ENCODE measurements at regions not wholly inside any gene's neighbourhood (a gene's known extent, or its start where the extent isn't known, plus 50 kb on each side); places are given as distances from the start of the nearest gene placed in this dataset.

GRCh38 chr21:35674895-35675470 lies 385.3 kb downstream of the SETD4 start:
- Mint-ChIP-seq H3K4me1 (peaks cover 3% of the 10 kb centered on the region), H3K36me3 (no peaks in the 10 kb centered on the region), H3K9me3 (peaks cover 3% of the 10 kb centered on the region), H3K27me3 (peaks cover 4% of the 10 kb centered on the region), H3K4me3 (no peak overlapping the region), H3K27ac (no peak overlapping the region)
- POLR2A ChIA-PET = no interaction called here
- ATAC-seq (ENCODE audit: low read depth) (no peak), DNase-seq (no peak)

- DNase-seq (no peak), ATAC-seq (ENCODE audit: low read depth) (no peak)
- H3K27ac Mint-ChIP-seq = no peak overlapping the region
- H3K36me3 Mint-ChIP-seq = no peaks in the 10 kb centered on the region
- POLR2A ChIA-PET = no interaction called here
- H3K9me3 Mint-ChIP-seq = peaks cover 3% of the 10 kb centered on the region
- no peak overlapping the region for H3K4me3 Mint-ChIP-seq
- peaks cover 4% of the 10 kb centered on the region for H3K27me3 Mint-ChIP-seq
- peaks cover 3% of the 10 kb centered on the region for H3K4me1 Mint-ChIP-seq
Measured at GRCh38 chr21:35674091-35674671, 386.1 kb downstream of the SETD4 start.

DNA sequence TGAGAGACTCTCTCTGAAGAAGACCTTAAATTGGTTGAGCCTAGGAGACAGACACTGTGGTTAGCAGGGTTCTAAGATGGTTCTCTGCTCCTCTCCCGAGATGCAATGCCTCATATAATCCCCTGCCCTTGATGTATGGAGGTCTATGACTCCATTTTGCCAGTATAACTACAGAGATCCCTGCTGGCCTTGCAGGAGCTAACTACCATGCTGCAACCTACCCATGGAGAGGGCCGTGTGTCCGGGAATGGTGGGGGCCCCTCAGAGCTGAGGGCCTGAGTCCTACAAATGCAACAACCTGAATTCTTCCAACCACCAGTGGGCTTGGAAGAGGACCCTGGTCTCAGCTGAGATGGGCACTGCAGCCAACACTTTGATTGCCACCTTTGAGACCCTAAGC lies 388.0 kb downstream of the SETD4 start:
- no peaks in the 10 kb centered on the region for H3K9me3 Mint-ChIP-seq
- peaks cover 8% of the 10 kb centered on the region for H3K27me3 Mint-ChIP-seq
- no peak overlapping the region for H3K4me3 Mint-ChIP-seq
- no peaks in the 10 kb centered on the region for H3K36me3 Mint-ChIP-seq
- ATAC-seq (ENCODE audit: low read depth) (no peak), DNase-seq (no peak)
- H3K4me1 Mint-ChIP-seq = peaks cover 3% of the 10 kb centered on the region
- no peak overlapping the region for H3K27ac Mint-ChIP-seq
- POLR2A ChIA-PET = no interaction called here

DNA sequence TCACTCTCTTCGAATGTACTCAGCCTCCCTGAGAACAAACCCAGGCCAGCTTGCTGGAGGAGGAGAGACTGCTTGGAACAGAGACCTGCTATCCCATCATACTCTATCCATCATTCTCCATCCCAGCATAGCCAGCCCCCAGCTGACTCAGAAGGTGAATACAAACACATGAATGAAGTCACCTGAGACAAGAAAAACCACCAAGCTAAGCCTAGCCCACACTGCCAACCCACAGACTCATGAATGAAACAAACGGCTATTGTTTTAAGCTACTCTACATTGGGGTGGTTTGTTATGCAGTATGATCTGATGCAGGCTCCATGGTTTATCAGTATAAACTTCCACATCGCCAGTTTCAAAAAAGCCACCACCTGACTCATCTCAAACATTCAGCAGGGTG lies 395.6 kb downstream of the SETD4 start:
- POLR2A ChIA-PET = no interaction called here
- H3K27me3 Mint-ChIP-seq = peaks cover 12% of the 10 kb centered on the region

GRCh38 chr21:35663856-35664606 lies 396.3 kb downstream of the SETD4 start:
- no peak overlapping the region for H3K4me3 Mint-ChIP-seq
- POLR2A ChIA-PET = interaction anchor here (0.5 kb wide), 1 partner anchor 625 kb away, joined by 5 read pairs; no protein-coding TSS in a partner anchor
- H3K4me1 Mint-ChIP-seq = peaks cover under 1% of the 10 kb centered on the region
- H3K36me3 Mint-ChIP-seq = no peaks in the 10 kb centered on the region
- H3K9me3 Mint-ChIP-seq = no peaks in the 10 kb centered on the region
- no peak for DNase-seq
- no peak overlapping the region for H3K27ac Mint-ChIP-seq
- ATAC-seq (ENCODE audit: low read depth) = no peak
- peaks cover 12% of the 10 kb centered on the region for H3K27me3 Mint-ChIP-seq

More for the DNA sequence above, 395.6 kb downstream of the SETD4 start:
- no peaks in the 10 kb centered on the region for H3K9me3 Mint-ChIP-seq
- H3K4me1 Mint-ChIP-seq = no peaks in the 10 kb centered on the region
- no peak for ATAC-seq (ENCODE audit: low read depth)
- DNase-seq = no peak
- H3K36me3 Mint-ChIP-seq = no peaks in the 10 kb centered on the region
- no peak overlapping the region for H3K27ac Mint-ChIP-seq
- no peak overlapping the region for H3K4me3 Mint-ChIP-seq

DNA sequence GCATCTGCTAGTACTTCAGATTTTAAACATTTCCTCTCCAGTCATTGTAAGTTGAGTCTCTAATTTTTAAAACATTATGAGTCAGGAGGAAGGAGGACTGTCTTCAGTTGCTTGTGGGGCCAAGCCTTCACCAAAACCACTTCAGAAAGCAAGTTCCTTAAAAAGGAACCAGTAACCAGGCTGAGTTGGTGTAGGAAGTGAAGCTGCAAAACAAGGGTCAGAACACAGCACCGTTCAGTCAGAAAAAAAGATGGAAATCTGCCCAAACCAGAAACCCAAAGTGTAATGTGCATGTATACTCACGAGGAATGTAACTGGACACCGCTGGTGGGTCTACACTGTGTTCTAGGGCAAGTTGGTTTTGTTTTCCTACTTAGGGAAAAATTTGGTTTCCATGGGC lies 402.1 kb downstream of the SETD4 start:
- Mint-ChIP-seq H3K4me1 (peaks cover 16% of the 10 kb centered on the region), H3K27ac (peak overlapping the region; percentile 65), H3K4me3 (peak overlapping the region; percentile 42), H3K36me3 (no peaks in the 10 kb centered on the region), H3K9me3 (peaks cover 2% of the 10 kb centered on the region), H3K27me3 (peaks cover 6% of the 10 kb centered on the region)
- POLR2A ChIA-PET = no interaction called here
- DNase-seq (no peak), ATAC-seq (ENCODE audit: low read depth) (peak; percentile 61)

DNA sequence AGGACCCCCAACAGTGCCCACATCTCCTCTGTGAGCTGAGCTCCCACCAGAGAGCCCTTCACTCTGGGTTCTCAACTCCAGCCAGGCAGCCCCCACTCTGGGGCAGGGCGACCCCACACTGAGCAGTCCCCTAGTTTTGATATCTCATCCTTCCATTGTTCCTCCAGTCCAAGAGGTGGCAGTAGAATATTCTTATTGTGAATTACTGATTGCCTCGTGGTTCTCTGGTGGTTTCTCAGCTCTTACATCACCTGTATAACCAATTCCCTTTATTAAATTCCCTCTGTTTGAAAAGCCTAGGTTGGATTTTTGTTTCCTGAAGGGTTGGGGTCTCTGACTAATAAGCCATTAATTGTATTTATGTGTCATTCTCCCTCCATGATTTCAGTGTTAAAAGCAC lies 407.5 kb downstream of the SETD4 start:
- Mint-ChIP-seq H3K27ac (no peak overlapping the region), H3K27me3 (peaks cover 8% of the 10 kb centered on the region), H3K4me3 (no peak overlapping the region), H3K4me1 (peaks cover 4% of the 10 kb centered on the region), H3K36me3 (no peaks in the 10 kb centered on the region), H3K9me3 (peaks cover 2% of the 10 kb centered on the region)
- DNase-seq (no peak), ATAC-seq (ENCODE audit: low read depth) (no peak)
- POLR2A ChIA-PET = no interaction called here

- ATAC-seq (ENCODE audit: low read depth) (no peak), DNase-seq (no peak)
- Mint-ChIP-seq H3K27me3 (peaks cover 8% of the 10 kb centered on the region), H3K27ac (no peak overlapping the region), H3K4me1 (no peaks in the 10 kb centered on the region), H3K36me3 (no peaks in the 10 kb centered on the region), H3K9me3 (peaks cover 2% of the 10 kb centered on the region), H3K4me3 (no peak overlapping the region)
- POLR2A ChIA-PET = no interaction called here
Measured at GRCh38 chr21:35652196-35652595, 408.1 kb downstream of the SETD4 start.

DNA sequence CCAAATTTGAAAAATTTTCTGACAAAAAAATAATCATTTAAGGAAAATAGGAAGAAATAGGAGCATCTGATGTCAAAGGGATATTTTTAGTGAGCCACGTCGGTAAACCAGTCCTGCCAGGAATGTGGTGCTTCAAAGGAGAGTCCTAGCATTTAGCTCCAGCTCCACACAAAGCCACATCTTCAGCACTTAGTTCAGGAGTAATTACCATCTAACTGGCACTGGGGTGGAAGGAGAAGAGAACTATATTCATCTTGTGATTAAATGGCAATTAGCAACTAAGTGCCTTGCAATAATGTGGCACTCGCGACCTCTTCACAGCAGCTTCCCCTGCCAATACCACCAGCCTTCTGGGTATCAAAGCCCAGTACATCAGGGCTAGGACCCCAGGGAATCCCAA lies 409.1 kb downstream of the SETD4 start:
- POLR2A ChIA-PET = no interaction called here
- Mint-ChIP-seq H3K36me3 (no peaks in the 10 kb centered on the region), H3K27ac (no peak overlapping the region), H3K27me3 (peaks cover 8% of the 10 kb centered on the region), H3K4me3 (no peak overlapping the region), H3K4me1 (no peaks in the 10 kb centered on the region), H3K9me3 (no peaks in the 10 kb centered on the region)
- DNase-seq (no peak), ATAC-seq (ENCODE audit: low read depth) (no peak)

GRCh38 chr21:35649186-35649585 lies 411.1 kb downstream of the SETD4 start:
- Mint-ChIP-seq H3K36me3 (no peaks in the 10 kb centered on the region), H3K27ac (no peak overlapping the region), H3K4me3 (no peak overlapping the region), H3K4me1 (no peaks in the 10 kb centered on the region), H3K27me3 (peaks cover 13% of the 10 kb centered on the region), H3K9me3 (no peaks in the 10 kb centered on the region)
- DNase-seq (no peak), ATAC-seq (ENCODE audit: low read depth) (no peak)
- POLR2A ChIA-PET = no interaction called here

DNA sequence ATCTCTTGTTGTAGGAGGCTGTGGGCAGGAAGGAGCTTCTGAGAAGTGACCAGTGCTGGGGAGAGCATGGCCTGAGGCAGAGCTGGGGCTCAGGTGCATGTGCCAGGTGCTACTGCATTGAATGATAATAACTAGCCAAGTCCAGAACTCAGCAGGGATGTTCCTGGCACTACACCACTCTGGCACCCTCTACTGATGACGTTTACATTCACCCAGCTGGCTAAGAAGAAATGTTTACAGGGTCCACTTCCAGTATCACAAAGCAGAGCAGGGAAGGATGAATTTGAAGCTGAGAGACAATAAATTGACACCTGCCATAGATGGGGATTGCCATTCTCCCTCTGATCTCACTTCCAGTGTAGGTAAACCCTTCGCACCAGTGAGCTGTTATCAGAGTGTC lies 411.8 kb downstream of the SETD4 start:
- DNase-seq (no peak), ATAC-seq (ENCODE audit: low read depth) (no peak)
- Mint-ChIP-seq H3K36me3 (no peaks in the 10 kb centered on the region), H3K4me1 (no peaks in the 10 kb centered on the region), H3K27me3 (peaks cover 13% of the 10 kb centered on the region), H3K4me3 (no peak overlapping the region), H3K27ac (no peak overlapping the region), H3K9me3 (no peaks in the 10 kb centered on the region)
- POLR2A ChIA-PET = no interaction called here

- POLR2A ChIA-PET = no interaction called here
Measured at GRCh38 chr21:35646606-35647005, 413.7 kb downstream of the SETD4 start.

DNA sequence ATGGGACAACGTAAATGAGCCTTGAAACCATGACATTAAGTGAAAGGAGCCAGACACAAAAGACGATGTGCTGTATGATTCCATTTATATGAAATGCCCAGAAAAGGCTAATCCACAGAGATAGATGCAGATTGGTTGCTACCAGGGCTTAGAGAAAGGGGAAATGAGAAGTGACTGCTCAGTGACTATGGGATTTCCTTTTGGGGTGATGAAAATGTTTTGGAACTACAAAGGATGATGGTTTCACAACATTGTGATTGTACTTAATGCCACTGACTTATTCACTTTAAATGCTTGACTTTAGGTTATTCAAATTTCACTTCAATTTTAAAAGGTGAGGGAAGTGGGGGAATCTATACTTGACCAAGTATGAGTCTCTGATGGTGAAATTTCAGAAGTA lies 414.3 kb downstream of the SETD4 start:
- no peaks in the 10 kb centered on the region for H3K36me3 Mint-ChIP-seq
- ATAC-seq (ENCODE audit: low read depth) (no peak), DNase-seq (no peak)
- no peak overlapping the region for H3K4me3 Mint-ChIP-seq
- no peaks in the 10 kb centered on the region for H3K9me3 Mint-ChIP-seq
- H3K27me3 Mint-ChIP-seq = peaks cover 14% of the 10 kb centered on the region
- H3K27ac Mint-ChIP-seq = no peak overlapping the region
- POLR2A ChIA-PET = no interaction called here
- no peaks in the 10 kb centered on the region for H3K4me1 Mint-ChIP-seq

More at GRCh38 chr21:35646606-35647005, 413.7 kb downstream of the SETD4 start:
- H3K4me1 Mint-ChIP-seq = no peaks in the 10 kb centered on the region
- DNase-seq = no peak
- no peak for ATAC-seq (ENCODE audit: low read depth)
- H3K36me3 Mint-ChIP-seq = no peaks in the 10 kb centered on the region
- H3K27me3 Mint-ChIP-seq = peaks cover 16% of the 10 kb centered on the region
- H3K9me3 Mint-ChIP-seq = no peaks in the 10 kb centered on the region
- H3K27ac Mint-ChIP-seq = no peak overlapping the region
- H3K4me3 Mint-ChIP-seq = no peak overlapping the region

GRCh38 chr21:35644523-35644922 lies 415.8 kb downstream of the SETD4 start:
- POLR2A ChIA-PET = no interaction called here
- Mint-ChIP-seq H3K4me3 (no peak overlapping the region), H3K36me3 (no peaks in the 10 kb centered on the region), H3K9me3 (no peaks in the 10 kb centered on the region), H3K27ac (no peak overlapping the region), H3K4me1 (no peaks in the 10 kb centered on the region), H3K27me3 (peaks cover 9% of the 10 kb centered on the region)
- DNase-seq (no peak), ATAC-seq (ENCODE audit: low read depth) (no peak)
